B cell (primary cell): ENCODE measurements at regions not wholly inside any gene's neighbourhood (a gene's known extent, or its start where the extent isn't known, plus 50 kb on each side); places are given as distances from the start of the nearest gene placed in this dataset.

Experiments used
- ATAC-seq: fragments of 200-7000 bp; cut with Tn5 transposase; one replicate; pipeline ENCODE4 v1.10.0; 2021; ENCODE audit warnings: low read depth, mild to moderate bottlenecking, moderate number of reproducible peaks, moderate library complexity
- CTCF ChIA-PET: fragments of 350-600 bp; sonication (Branson Sonifier 250); formaldehyde crosslinking; loops from one replicate; lab custom pipeline; 2021; ENCODE audit warnings: antibody characterized with exemption, inconsistent platforms; lab: Charles Lee
- POLR2A ChIA-PET: fragments of 350-600 bp; sonication (Branson Sonifier 250); formaldehyde crosslinking; loops from one replicate; lab custom pipeline; 2021; ENCODE audit warnings: antibody characterized with exemption; lab: Charles Lee
- DNase-seq: peaks from one replicate; pipeline ENCODE4 v3.0.0; 2013
- H2AFZ ChIP-seq: 2 replicates; pipeline ENCODE4 v1.6.1; 2012; ENCODE audit warnings: mild to moderate bottlenecking, low read depth, low read length; ENCODE audit not compliant: insufficient read depth, poor library complexity, severe bottlenecking
- H3K27ac ChIP-seq, 2 donors: 1 replicate in 1 of 2; 2 replicates in 1 of 2; pipeline ENCODE4 v1.5.1; 2012 to 2013; ENCODE audit warnings: low read length in 2 of 2, mild to moderate bottlenecking in 2 of 2, moderate library complexity in 1 of 2
- H3K27me3 ChIP-seq, 4 experiments: fragments of 200-600 bp in 1 of 4; sonication (generic) in 1 of 4; replicated peaks in 1 of 4; 1 replicate in 2 of 4; 2 replicates in 2 of 4; pipeline versions ENCODE4 v1.6.1 to v1.7.0; 2013 to 2016; ENCODE audit warnings: low read length in 3 of 4, mild to moderate bottlenecking in 2 of 4, mixed read lengths in 1 of 4, moderate library complexity in 1 of 4; ENCODE audit not compliant: insufficient read depth in 4 of 4, control insufficient read depth in 3 of 4; ENCODE audit errors: control extremely low read depth in 1 of 4
- H3K36me3 ChIP-seq, 2 experiments: replicated peaks in 1 of 2; 1 replicate in 1 of 2; 2 replicates in 1 of 2; pipeline versions ENCODE4 v1.6.1 to v1.7.1; 2013; ENCODE audit warnings: low read length in 1 of 2; ENCODE audit not compliant: insufficient read depth in 2 of 2, control insufficient read depth in 1 of 2; ENCODE audit errors: control extremely low read depth in 1 of 2, extremely low read depth in 1 of 2
- H3K4me1 ChIP-seq, 2 donors: fragments of 200-600 bp in 1 of 2; sonication (generic) in 1 of 2; 1 replicate in 1 of 2; 2 replicates in 1 of 2; pipeline versions ENCODE4 v1.5.1 to v1.6.1; 2013 to 2017; ENCODE audit warnings: low read length in 2 of 2; ENCODE audit not compliant: control insufficient read depth in 2 of 2, insufficient read depth in 2 of 2
- H3K4me2 ChIP-seq: replicated peaks from 2 replicates; pipeline ENCODE3; 2012; ENCODE audit warnings: mild to moderate bottlenecking, low read depth, low read length; ENCODE audit not compliant: poor library complexity, severe bottlenecking
- H3K4me3 ChIP-seq, 5 experiments: fragments of 200-600 bp in 1 of 5; sonication (generic) in 1 of 5; 1 replicate in 3 of 5; 2 replicates in 2 of 5; pipeline versions ENCODE4 v1.5.1 to v1.7.0; 2011 to 2016; ENCODE audit warnings: low read length in 4 of 5, mild to moderate bottlenecking in 4 of 5, low read depth in 2 of 5, control low read depth in 1 of 5, moderate library complexity in 1 of 5; ENCODE audit not compliant: insufficient read depth in 1 of 5; ENCODE audit errors: control extremely low read depth in 1 of 5, extremely low read depth in 1 of 5
- H3K79me2 ChIP-seq: fragments of 200-600 bp; sonication (generic); one replicate; pipeline ENCODE4 v1.6.0; 2016; ENCODE audit warnings: low read length; ENCODE audit not compliant: control insufficient read depth, insufficient read depth
- H3K9ac ChIP-seq: fragments of 200-600 bp; sonication (generic); 2 replicates; pipeline ENCODE4 v1.6.1; 2017; ENCODE audit warnings: mild to moderate bottlenecking, low read length, moderate library complexity
- H3K9me3 ChIP-seq, 3 donors: one replicate each; pipeline versions ENCODE4 v1.6.1 to v1.7.1; 2013; ENCODE audit warnings: low read length in 2 of 3; ENCODE audit not compliant: control insufficient read depth in 2 of 3, insufficient read depth in 1 of 3; ENCODE audit errors: control extremely low read depth in 1 of 3
- H4K20me1 ChIP-seq: 2 replicates; pipeline ENCODE4 v1.6.0; 2012; ENCODE audit warnings: mild to moderate bottlenecking, low read length; ENCODE audit not compliant: insufficient read depth, control insufficient read depth, poor library complexity, severe bottlenecking
- H3K27ac Mint-ChIP-seq: one replicate; pipeline ENCODE4 v1.8.0; 2021; ENCODE audit warnings: mixed read lengths
- H3K27me3 Mint-ChIP-seq: one replicate; pipeline ENCODE4 v1.8.0; 2021; ENCODE audit warnings: mixed read lengths
- H3K4me1 Mint-ChIP-seq: one replicate; pipeline ENCODE4 v1.8.0; 2021; ENCODE audit warnings: mixed read lengths
- H3K4me3 Mint-ChIP-seq: one replicate; pipeline ENCODE4 v1.8.0; 2021; ENCODE audit warnings: mixed read lengths
- H3K9me3 Mint-ChIP-seq: one replicate; pipeline ENCODE4 v1.8.0; 2022; ENCODE audit warnings: mixed read lengths; ENCODE audit not compliant: insufficient read depth
- EZH2 ChIP-seq: IDR thresholded peaks from 2 replicates; pipeline ENCODE4 v1.6.1; 2012; ENCODE audit warnings: borderline replicate concordance, low read depth, mild to moderate bottlenecking, moderate library complexity, low read length; ENCODE audit not compliant: insufficient read depth, poor library complexity, severe bottlenecking
- whole genome bisulfite sequencing: methylation state at CpG from one replicate; pipeline ENCODE4 v1.1.5; 2013; ENCODE audit warnings: missing lambda C conversion rate; ENCODE audit not compliant: insufficient coverage; 5-methylcytosine and 5-hydroxymethylcytosine counted together
- intact Hi-C: fragments of 100-400 bp; cut with micrococcal nuclease; formaldehyde crosslinking; loops from one replicate; pipeline ENCODE4 v1.10.0; 2022
- TF ChIP-seq, protein P1 (sequence below): fragments of 200-600 bp; IDR thresholded peaks from one replicate; pipeline ENCODE4 v1.8.0; 2022; ENCODE audit warnings: antibody characterized with exemption, mild to moderate bottlenecking

DNA sequence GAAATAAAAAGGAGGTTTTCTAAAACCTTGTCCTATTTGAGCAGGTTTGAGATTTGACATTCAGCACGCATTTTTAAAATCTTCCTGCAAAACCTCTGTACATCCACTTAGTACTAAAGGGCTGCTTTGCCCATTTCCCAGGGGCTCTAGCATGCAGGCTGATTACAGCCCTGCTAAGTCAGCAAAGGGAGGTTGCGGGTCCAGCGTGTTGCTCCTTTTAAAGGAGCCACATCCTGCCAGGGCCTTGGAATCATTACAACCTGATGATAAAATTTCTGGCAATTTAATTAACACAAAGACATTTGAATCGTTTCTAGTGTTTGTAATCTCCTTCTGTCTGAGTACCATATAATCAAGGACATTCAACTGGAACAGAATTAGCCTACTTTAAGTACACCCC is 455.1 kb upstream of the CITED2 start:
- Histone ChIP-seq H3K36me3 (no peaks in the 10 kb centered on the region), H3K4me3 (no peak overlapping the region), H3K4me1 (no peaks in the 10 kb centered on the region), H3K79me2 (no peaks in the 10 kb centered on the region), H4K20me1 (no peaks in the 10 kb centered on the region), H3K27ac (no peak overlapping the region), H3K9ac (no peak overlapping the region), H3K4me2 (no peak overlapping the region), H3K27me3 (peaks cover 0 to 2% (median 0%) of the 10 kb centered on the region in 4 experiments), H3K9me3 (no peaks in the 10 kb centered on the region), H2AFZ (no peak overlapping the region)
- 100% methylated on average over 1 of the region's 4 CpGs for WGBS
- CTCF ChIA-PET, result no interaction called here
- Mint-ChIP-seq H3K4me1 (no peaks in the 10 kb centered on the region), H3K9me3 (no peaks in the 10 kb centered on the region), H3K27me3 (peaks cover 22% of the 10 kb centered on the region), H3K4me3 (no peak overlapping the region), H3K27ac (no peak overlapping the region)
- ATAC-seq (no peak), DNase-seq (no peak)
- intact Hi-C loops, result no loop called here
- TF ChIP-seq, protein P1, sequence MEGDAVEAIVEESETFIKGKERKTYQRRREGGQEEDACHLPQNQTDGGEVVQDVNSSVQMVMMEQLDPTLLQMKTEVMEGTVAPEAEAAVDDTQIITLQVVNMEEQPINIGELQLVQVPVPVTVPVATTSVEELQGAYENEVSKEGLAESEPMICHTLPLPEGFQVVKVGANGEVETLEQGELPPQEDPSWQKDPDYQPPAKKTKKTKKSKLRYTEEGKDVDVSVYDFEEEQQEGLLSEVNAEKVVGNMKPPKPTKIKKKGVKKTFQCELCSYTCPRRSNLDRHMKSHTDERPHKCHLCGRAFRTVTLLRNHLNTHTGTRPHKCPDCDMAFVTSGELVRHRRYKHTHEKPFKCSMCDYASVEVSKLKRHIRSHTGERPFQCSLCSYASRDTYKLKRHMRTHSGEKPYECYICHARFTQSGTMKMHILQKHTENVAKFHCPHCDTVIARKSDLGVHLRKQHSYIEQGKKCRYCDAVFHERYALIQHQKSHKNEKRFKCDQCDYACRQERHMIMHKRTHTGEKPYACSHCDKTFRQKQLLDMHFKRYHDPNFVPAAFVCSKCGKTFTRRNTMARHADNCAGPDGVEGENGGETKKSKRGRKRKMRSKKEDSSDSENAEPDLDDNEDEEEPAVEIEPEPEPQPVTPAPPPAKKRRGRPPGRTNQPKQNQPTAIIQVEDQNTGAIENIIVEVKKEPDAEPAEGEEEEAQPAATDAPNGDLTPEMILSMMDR, result no peak
- no peak for TF ChIP-seq EZH2
- POLR2A ChIA-PET, result no interaction called here

DNA sequence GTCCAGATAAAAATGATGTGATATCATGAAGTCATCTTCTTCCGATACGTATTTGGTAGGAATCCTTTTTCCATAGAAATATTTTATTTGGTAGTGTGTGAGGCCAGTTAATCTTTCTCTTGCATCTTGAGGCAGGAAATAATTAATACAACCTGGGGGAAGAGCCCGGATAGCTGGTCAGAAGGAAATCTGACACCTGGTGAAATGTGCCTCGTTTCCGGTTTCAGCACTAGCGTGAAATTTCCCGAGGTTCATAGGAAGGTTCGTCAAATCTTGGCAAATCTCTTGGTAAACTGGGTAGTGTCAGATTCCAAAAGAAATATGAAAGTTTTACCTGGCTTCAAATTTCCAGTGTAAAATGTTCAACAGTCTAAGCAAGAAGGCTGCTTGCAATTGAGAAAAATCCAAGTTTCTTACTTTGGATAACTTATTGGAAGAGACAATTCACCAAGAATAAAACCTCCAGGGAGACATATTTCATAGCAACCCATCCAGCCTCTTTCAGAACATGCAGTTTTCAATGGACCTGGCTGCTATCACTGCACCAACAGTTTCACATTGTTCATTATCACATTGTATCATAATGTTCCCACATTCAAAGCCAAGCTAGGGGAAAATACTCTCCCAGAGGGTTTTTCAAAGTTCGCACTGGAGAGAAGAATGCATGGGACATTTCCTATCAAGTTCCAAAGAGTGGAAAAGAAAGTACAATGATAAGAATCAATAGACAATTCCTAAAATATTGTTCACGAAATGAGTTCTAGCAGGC is 454.5 kb upstream of the CITED2 start:
- Histone ChIP-seq H3K36me3 (no peaks in the 10 kb centered on the region), H3K9me3 (no peaks in the 10 kb centered on the region), H3K4me1 (no peaks in the 10 kb centered on the region), H3K27me3 (peaks cover 0 to 2% (median 0%) of the 10 kb centered on the region in 4 experiments), H4K20me1 (no peaks in the 10 kb centered on the region), H3K4me3 (no peak overlapping the region), H3K4me2 (no peak overlapping the region), H3K79me2 (no peaks in the 10 kb centered on the region), H3K9ac (no peak overlapping the region), H3K27ac (no peak overlapping the region), H2AFZ (no peak overlapping the region)
- Mint-ChIP-seq H3K4me1 (no peaks in the 10 kb centered on the region), H3K4me3 (no peak overlapping the region), H3K27me3 (peaks cover 22% of the 10 kb centered on the region), H3K27ac (no peak overlapping the region), H3K9me3 (no peaks in the 10 kb centered on the region)
- intact Hi-C loops, result no loop called here
- no peak for ATAC-seq
- TF ChIP-seq, protein P1, result no peak
- no peak for TF ChIP-seq EZH2
- ChIA-PET CTCF (no interaction called here), POLR2A (no interaction called here)
- WGBS, result 98% methylated on average over 6 of the region's 10 CpGs
- DNase-seq, result no peak
